Trophoblast cell (in vitro differentiated cells and primary cell): ENCODE measurements at regions not wholly inside any gene's neighbourhood (a gene's known extent, or its start where the extent isn't known, plus 50 kb on each side); places are given as distances from the start of the nearest gene placed in this dataset.

Source experiments
- DNase-seq, 2 donors: peaks; one replicate each; pipeline ENCODE4 v3.0.0-alpha.2; 2016
- H2AFZ ChIP-seq: 2 replicates; pipeline ENCODE4 v1.6.1; 2013; ENCODE audit warnings: low read length, moderate library complexity, mild to moderate bottlenecking; ENCODE audit not compliant: insufficient read depth, poor library complexity
- H2AK5ac ChIP-seq: 2 replicates; pipeline ENCODE4 v1.6.1; 2013; ENCODE audit warnings: mild to moderate bottlenecking, low read length
- H2BK120ac ChIP-seq: 2 replicates; pipeline ENCODE4 v1.6.1; 2013; ENCODE audit warnings: low read length, mild to moderate bottlenecking, moderate library complexity; ENCODE audit not compliant: insufficient read depth, poor library complexity
- H2BK12ac ChIP-seq: 2 replicates; pipeline ENCODE4 v1.6.1; 2013; ENCODE audit warnings: mild to moderate bottlenecking, low read length, moderate library complexity
- H2BK5ac ChIP-seq: 2 replicates; pipeline ENCODE4 v1.6.1; 2013; ENCODE audit warnings: low read length, low read depth, moderate library complexity, mild to moderate bottlenecking; ENCODE audit not compliant: poor library complexity
- H3K14ac ChIP-seq: 2 replicates; pipeline ENCODE4 v1.6.1; 2013; ENCODE audit warnings: mild to moderate bottlenecking, low read length
- H3K18ac ChIP-seq: 2 replicates; pipeline ENCODE4 v1.6.1; 2013; ENCODE audit warnings: mild to moderate bottlenecking, low read length
- H3K23ac ChIP-seq: 2 replicates; pipeline ENCODE4 v1.6.1; 2013; ENCODE audit warnings: low read length
- H3K27ac ChIP-seq: 2 replicates; pipeline ENCODE4 v1.5.1; 2013; ENCODE audit warnings: low read depth, mild to moderate bottlenecking, inconsistent platforms, low read length, moderate library complexity
- H3K27me3 ChIP-seq: 2 replicates; pipeline ENCODE4 v1.6.1; 2013; ENCODE audit warnings: inconsistent platforms, mild to moderate bottlenecking, low read length, moderate library complexity; ENCODE audit not compliant: insufficient read depth
- H3K36me3 ChIP-seq, 2 experiments: 1 replicate in 1 of 2; 2 replicates in 1 of 2; pipeline ENCODE4 v1.6.1; 2013; ENCODE audit warnings: low read length in 2 of 2, mild to moderate bottlenecking in 2 of 2, moderate library complexity in 1 of 2; ENCODE audit not compliant: insufficient read depth in 2 of 2, control insufficient read depth in 1 of 2
- H3K4ac ChIP-seq: 2 replicates; pipeline ENCODE4 v1.6.1; 2013; ENCODE audit warnings: low read depth, mild to moderate bottlenecking, low read length, moderate library complexity
- H3K4me1 ChIP-seq, 2 experiments: 1 replicate in 1 of 2; 2 replicates in 1 of 2; pipeline ENCODE4 v1.6.1; 2013; ENCODE audit warnings: low read length in 2 of 2, mild to moderate bottlenecking in 2 of 2, moderate library complexity in 1 of 2; ENCODE audit not compliant: insufficient read depth in 2 of 2, control insufficient read depth in 1 of 2
- H3K4me2 ChIP-seq: 2 replicates; pipeline ENCODE4 v1.6.1; 2013; ENCODE audit warnings: inconsistent platforms, mild to moderate bottlenecking, low read length, moderate library complexity
- H3K4me3 ChIP-seq: 2 replicates; pipeline ENCODE4 v1.5.1; 2013; ENCODE audit warnings: mild to moderate bottlenecking, low read depth, low read length, inconsistent platforms
- H3K79me1 ChIP-seq: one replicate; pipeline ENCODE4 v1.6.1; 2013; ENCODE audit warnings: low read length
- H3K79me2 ChIP-seq: 2 replicates; pipeline ENCODE4 v1.6.1; 2013; ENCODE audit warnings: low read length, mild to moderate bottlenecking; ENCODE audit not compliant: control insufficient read depth, insufficient read depth, poor library complexity
- H3K9ac ChIP-seq: 2 replicates; pipeline ENCODE4 v1.6.1; 2013; ENCODE audit warnings: mild to moderate bottlenecking, low read length
- H3K9me3 ChIP-seq: 2 replicates; pipeline ENCODE4 v1.6.1; 2013; ENCODE audit warnings: low read depth, mild to moderate bottlenecking, control low read depth, inconsistent platforms, low read length; ENCODE audit not compliant: insufficient read depth
- H4K12ac ChIP-seq: 2 replicates; pipeline ENCODE4 v1.6.1; 2013; ENCODE audit warnings: low read depth, mild to moderate bottlenecking, low read length, moderate library complexity
- H4K8ac ChIP-seq: 2 replicates; pipeline ENCODE4 v1.6.1; 2013; ENCODE audit warnings: low read depth, mild to moderate bottlenecking, low read length, moderate library complexity
- H4K91ac ChIP-seq: one replicate; pipeline ENCODE4 v1.6.1; 2013; ENCODE audit warnings: low read depth, mild to moderate bottlenecking, low read length, moderate library complexity
- WGBS: extraction: QIAGEN DNeasy Blood & Tissue Kit; methylation state at CpG from one replicate; pipeline ENCODE4 v1.1.7; 2013; ENCODE audit warnings: missing lambda C conversion rate; ENCODE audit not compliant: insufficient read length, insufficient coverage; ENCODE audit errors: extremely low coverage; 5-methylcytosine and 5-hydroxymethylcytosine counted together

- DNase-seq: no peak
These were observed 248.7 kb downstream of the TTC6 start for GRCh38 chr14:37843954-37844607.

DNA sequence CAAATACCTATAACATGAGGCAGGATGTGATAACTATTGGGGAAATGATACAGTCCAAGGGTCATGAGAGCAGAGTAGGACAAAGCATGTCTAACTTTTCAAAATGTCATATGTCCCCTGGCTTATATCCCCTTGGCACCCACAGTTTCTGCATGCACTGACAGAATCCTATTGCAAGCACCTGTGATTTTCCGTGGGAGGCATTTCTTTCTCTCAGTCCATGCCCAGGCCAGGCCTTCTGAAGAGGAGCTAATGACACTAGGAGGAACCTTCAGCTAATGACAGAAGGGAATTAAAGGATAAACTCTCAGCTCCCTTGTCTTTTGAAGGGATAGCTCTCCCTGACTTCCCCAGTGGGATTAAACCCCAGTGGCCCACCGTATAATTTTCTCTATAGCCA lies 249.2 kb downstream of the TTC6 start:
- Histone ChIP-seq H4K8ac (no peak overlapping the region), H2AFZ (no peak overlapping the region), H3K4ac (no peak overlapping the region), H3K23ac (no peak overlapping the region), H3K79me2 (no peaks in the 10 kb centered on the region), H4K12ac (no peak overlapping the region), H3K4me3 (no peak overlapping the region), H4K91ac (no peak overlapping the region), H2BK12ac (no peak overlapping the region), H3K9ac (no peak overlapping the region), H3K4me1 (no peaks in the 10 kb centered on the region), H3K14ac (no peak overlapping the region), H3K18ac (no peak overlapping the region), H3K79me1 (no peaks in the 10 kb centered on the region), H3K9me3 (no peaks in the 10 kb centered on the region), H3K4me2 (no peak overlapping the region), H3K27me3 (no peaks in the 10 kb centered on the region), H3K36me3 (no peaks in the 10 kb centered on the region), H2BK120ac (no peak overlapping the region), H3K27ac (no peak overlapping the region), H2AK5ac (no peak overlapping the region), H2BK5ac (no peak overlapping the region)
- WGBS: no CpG with 5 or more reads among the region's 2 CpGs
- no peak for DNase-seq

More at GRCh38 chr14:37843954-37844607, 248.7 kb downstream of the TTC6 start:
- Histone ChIP-seq H2BK12ac (no peak overlapping the region), H3K27me3 (no peaks in the 10 kb centered on the region), H2BK5ac (no peak overlapping the region), H3K4ac (no peak overlapping the region), H3K23ac (no peak overlapping the region), H2AFZ (no peak overlapping the region), H3K79me1 (no peaks in the 10 kb centered on the region), H3K4me3 (no peak overlapping the region), H3K9me3 (no peaks in the 10 kb centered on the region), H3K79me2 (no peaks in the 10 kb centered on the region), H3K14ac (no peak overlapping the region), H4K91ac (no peak overlapping the region), H3K4me1 (no peaks in the 10 kb centered on the region), H3K36me3 (no peaks in the 10 kb centered on the region), H2BK120ac (no peak overlapping the region), H3K27ac (no peak overlapping the region), H4K12ac (no peak overlapping the region), H2AK5ac (no peak overlapping the region), H3K4me2 (no peak overlapping the region), H3K18ac (no peak overlapping the region), H4K8ac (no peak overlapping the region), H3K9ac (no peak overlapping the region)
- no CpG with 5 or more reads among the region's 8 CpGs for WGBS

DNA sequence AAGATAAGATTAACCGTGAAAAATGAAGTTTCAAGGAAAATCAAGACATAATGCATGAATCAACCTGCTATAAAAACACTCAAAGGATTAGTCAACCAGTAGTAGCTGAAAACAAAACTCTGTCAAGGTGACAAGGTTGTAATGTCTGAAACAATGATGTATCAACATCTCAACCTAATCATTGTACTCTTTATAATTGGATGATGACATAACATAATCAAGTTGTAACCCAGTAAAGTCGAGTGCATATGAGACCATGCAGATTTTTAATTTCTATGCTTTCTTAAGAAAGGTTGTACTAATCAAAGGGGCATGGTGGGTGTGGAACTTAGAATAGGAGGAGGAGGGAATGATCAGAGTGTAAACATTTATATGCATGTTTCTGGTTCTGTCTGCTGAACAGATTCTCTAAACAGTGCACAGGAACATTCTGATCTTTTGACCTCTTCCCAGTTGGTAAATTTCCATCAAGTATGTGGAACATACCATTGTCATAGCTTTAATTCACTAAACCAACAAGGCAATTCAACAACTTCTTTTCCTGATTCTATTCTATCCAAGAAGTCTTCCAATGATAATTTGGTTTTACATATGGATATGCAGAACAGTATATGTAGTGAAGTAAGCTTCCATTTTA lies 253.7 kb downstream of the TTC6 start:
- no peak overlapping the region for H3K4me2 ChIP-seq
- H3K79me1 ChIP-seq: no peaks in the 10 kb centered on the region
- no peak overlapping the region for H2AFZ ChIP-seq
- no peak overlapping the region for H3K9ac ChIP-seq
- H4K8ac ChIP-seq: no peak overlapping the region
- H2AK5ac ChIP-seq: no peak overlapping the region
- no peak overlapping the region for H3K27ac ChIP-seq
- H2BK12ac ChIP-seq: no peak overlapping the region
- H3K14ac ChIP-seq: no peak overlapping the region
- H3K18ac ChIP-seq: no peak overlapping the region
- H3K36me3 ChIP-seq: no peaks in the 10 kb centered on the region
- H3K4me1 ChIP-seq: no peaks in the 10 kb centered on the region
- no peak overlapping the region for H4K91ac ChIP-seq
- H3K4me3 ChIP-seq: no peak overlapping the region
- H4K12ac ChIP-seq: no peak overlapping the region
- no peak overlapping the region for H3K23ac ChIP-seq
- H3K27me3 ChIP-seq: no peaks in the 10 kb centered on the region
- H3K4ac ChIP-seq: no peak overlapping the region
- no CpG with 5 or more reads among the region's 2 CpGs for WGBS
- H2BK120ac ChIP-seq: no peak overlapping the region
- no peaks in the 10 kb centered on the region for H3K9me3 ChIP-seq
- no peak for DNase-seq
- no peaks in the 10 kb centered on the region for H3K79me2 ChIP-seq
- no peak overlapping the region for H2BK5ac ChIP-seq

- no peaks in the 10 kb centered on the region for H3K27me3 ChIP-seq
- no peak overlapping the region for H3K27ac ChIP-seq
- H3K23ac ChIP-seq: no peak overlapping the region
- H3K79me2 ChIP-seq: no peaks in the 10 kb centered on the region
- no peak overlapping the region for H4K8ac ChIP-seq
- no peak overlapping the region for H3K9ac ChIP-seq
- H3K4me1 ChIP-seq: no peaks in the 10 kb centered on the region
- no peak overlapping the region for H2BK12ac ChIP-seq
- H2BK120ac ChIP-seq: no peak overlapping the region
- no peak overlapping the region for H4K91ac ChIP-seq
- no peaks in the 10 kb centered on the region for H3K79me1 ChIP-seq
- no peak overlapping the region for H2AFZ ChIP-seq
- H2BK5ac ChIP-seq: no peak overlapping the region
- H3K36me3 ChIP-seq: no peaks in the 10 kb centered on the region
- H4K12ac ChIP-seq: no peak overlapping the region
- H3K9me3 ChIP-seq: no peaks in the 10 kb centered on the region
- DNase-seq: no peak
- H3K4ac ChIP-seq: no peak overlapping the region
- no peak overlapping the region for H3K14ac ChIP-seq
- H3K4me2 ChIP-seq: no peak overlapping the region
- no peak overlapping the region for H2AK5ac ChIP-seq
- no CpG with 5 or more reads among the region's 1 CpG for WGBS
- H3K18ac ChIP-seq: no peak overlapping the region
- no peak overlapping the region for H3K4me3 ChIP-seq
These were observed 255.6 kb downstream of the TTC6 start for GRCh38 chr14:37851054-37851453.
